OCI-LY7 (cell line): ENCODE measurements at regions not wholly inside any gene's neighbourhood (a gene's known extent, or its start where the extent isn't known, plus 50 kb on each side); places are given as distances from the start of the nearest gene placed in this dataset.

Experiments
- EZH2phosphoT487 ChIP-seq: fragments of 200-600 bp; sonication (generic); IDR thresholded peaks from 2 replicates; pipeline ENCODE4 v1.6.1; 2018; ENCODE audit warnings: low read depth, borderline replicate concordance, mild to moderate bottlenecking, mixed run types, antibody characterized with exemption, low read length, moderate library complexity, mixed read lengths
- TF ChIP-seq, protein P1 (sequence below): fragments of 200-600 bp; sonication (generic); conservative IDR thresholded peaks from 2 replicates; pipeline ENCODE4 v1.5.1; 2014; ENCODE audit warnings: mild to moderate bottlenecking, antibody characterized with exemption, low read length, moderate library complexity, mixed read lengths

DNA sequence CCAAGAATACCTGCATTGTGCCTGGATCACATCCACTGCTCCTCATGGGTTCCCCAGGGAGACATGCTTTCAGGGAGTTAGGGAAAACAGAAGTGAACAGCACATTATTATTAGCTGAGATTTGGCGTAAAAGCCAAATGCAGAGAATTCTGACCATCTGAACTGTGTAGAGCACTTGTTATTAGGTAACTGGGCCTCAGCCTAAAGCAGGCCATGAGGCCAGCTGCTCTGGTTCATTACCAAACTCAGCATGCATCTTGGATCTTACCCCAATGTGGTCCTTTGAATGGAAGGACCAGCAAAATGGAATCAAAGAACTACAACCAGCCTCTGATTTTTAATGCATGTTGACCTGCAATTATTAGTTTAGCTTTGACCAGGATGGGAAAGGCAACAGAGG is 322.3 kb downstream of the KCNS3 start:
- TF ChIP-seq, protein P1, sequence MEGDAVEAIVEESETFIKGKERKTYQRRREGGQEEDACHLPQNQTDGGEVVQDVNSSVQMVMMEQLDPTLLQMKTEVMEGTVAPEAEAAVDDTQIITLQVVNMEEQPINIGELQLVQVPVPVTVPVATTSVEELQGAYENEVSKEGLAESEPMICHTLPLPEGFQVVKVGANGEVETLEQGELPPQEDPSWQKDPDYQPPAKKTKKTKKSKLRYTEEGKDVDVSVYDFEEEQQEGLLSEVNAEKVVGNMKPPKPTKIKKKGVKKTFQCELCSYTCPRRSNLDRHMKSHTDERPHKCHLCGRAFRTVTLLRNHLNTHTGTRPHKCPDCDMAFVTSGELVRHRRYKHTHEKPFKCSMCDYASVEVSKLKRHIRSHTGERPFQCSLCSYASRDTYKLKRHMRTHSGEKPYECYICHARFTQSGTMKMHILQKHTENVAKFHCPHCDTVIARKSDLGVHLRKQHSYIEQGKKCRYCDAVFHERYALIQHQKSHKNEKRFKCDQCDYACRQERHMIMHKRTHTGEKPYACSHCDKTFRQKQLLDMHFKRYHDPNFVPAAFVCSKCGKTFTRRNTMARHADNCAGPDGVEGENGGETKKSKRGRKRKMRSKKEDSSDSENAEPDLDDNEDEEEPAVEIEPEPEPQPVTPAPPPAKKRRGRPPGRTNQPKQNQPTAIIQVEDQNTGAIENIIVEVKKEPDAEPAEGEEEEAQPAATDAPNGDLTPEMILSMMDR = no peak
- TF ChIP-seq EZH2phosphoT487 = no peak
